OCI-LY3 (cell line): ENCODE measurements at regions not wholly inside any gene's neighbourhood (a gene's known extent, or its start where the extent isn't known, plus 50 kb on each side); places are given as distances from the start of the nearest gene placed in this dataset.

Experiments used
- EZH2phosphoT487 ChIP-seq: fragments of 200-600 bp; shearing (Covaris generic); IDR thresholded peaks from 2 replicates; pipeline ENCODE4 v1.6.1; 2018; ENCODE audit warnings: antibody characterized with exemption, mixed run types, low read depth
- TF ChIP-seq, protein P1 (sequence below): fragments of 200-600, 300-600 bp; sonication (generic); IDR thresholded peaks from 2 replicates; pipeline ENCODE4 v1.5.1; 2014; ENCODE audit warnings: antibody characterized with exemption, low read length, low read depth

DNA sequence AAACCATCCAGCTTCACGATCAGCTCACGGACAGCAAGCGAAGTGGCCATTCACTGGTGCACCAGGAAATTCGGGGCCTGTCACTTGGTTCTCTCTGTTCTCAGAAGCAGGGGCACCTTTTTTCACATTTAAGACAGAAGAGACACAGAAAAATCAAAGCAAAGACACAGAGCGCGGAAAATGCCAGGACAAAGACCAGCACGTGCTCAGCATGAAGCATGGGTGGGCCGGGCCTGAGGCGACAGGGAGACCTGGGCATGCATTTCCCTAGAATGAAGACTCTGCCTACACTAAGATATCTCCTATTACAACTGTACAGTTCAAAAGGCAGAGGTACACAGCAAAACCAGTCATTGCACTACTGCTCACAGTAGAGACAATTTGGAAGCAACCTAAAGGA lies 117.4 kb upstream of the ID2 start:
- no peak for TF ChIP-seq EZH2phosphoT487
- TF ChIP-seq, protein P1, sequence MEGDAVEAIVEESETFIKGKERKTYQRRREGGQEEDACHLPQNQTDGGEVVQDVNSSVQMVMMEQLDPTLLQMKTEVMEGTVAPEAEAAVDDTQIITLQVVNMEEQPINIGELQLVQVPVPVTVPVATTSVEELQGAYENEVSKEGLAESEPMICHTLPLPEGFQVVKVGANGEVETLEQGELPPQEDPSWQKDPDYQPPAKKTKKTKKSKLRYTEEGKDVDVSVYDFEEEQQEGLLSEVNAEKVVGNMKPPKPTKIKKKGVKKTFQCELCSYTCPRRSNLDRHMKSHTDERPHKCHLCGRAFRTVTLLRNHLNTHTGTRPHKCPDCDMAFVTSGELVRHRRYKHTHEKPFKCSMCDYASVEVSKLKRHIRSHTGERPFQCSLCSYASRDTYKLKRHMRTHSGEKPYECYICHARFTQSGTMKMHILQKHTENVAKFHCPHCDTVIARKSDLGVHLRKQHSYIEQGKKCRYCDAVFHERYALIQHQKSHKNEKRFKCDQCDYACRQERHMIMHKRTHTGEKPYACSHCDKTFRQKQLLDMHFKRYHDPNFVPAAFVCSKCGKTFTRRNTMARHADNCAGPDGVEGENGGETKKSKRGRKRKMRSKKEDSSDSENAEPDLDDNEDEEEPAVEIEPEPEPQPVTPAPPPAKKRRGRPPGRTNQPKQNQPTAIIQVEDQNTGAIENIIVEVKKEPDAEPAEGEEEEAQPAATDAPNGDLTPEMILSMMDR, result no peak
